ENCODE measurements at regions not wholly inside any gene's neighbourhood (a gene's known extent, or its start where the extent isn't known, plus 50 kb on each side); places are given as distances from the start of the nearest gene placed in this dataset.

DNA sequence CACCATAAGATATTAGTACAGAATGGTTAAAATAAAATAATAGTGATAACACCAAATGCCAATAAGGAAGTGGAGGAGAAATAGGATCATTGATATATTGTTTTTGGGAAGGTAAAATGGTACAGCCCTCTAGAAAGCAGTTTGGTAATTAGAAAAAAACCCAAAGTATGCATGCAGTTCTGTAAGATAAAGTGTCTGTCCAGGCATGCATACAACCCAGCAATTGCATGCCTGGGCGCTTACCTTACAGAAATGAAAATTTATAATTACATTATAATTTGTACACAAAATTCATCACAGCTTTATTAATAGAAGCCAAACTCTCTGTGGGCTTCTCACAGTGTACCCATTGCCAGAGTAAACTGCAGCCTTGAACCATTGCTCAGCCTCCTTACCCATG, 124.7 kb downstream of the TTC6 start:
- TF ChIP-seq CTCF (conservative IDR thresholded peaks at IDR 0.05; ENCODE audit: low read length) (no peak), EZH2phosphoT487 (IDR thresholded peaks at IDR 0.05; ENCODE audit: borderline replicate concordance) (no peak)

All from Loucy (cell line).